Stimulated activated naive B cell treated with anti-CD40 and anti-IgM and Interleukin-4, amounts not matched to agents 10 μg/mL and 1 μg/mL and 100 μg/mL, for 72 hours (primary cell): ENCODE measurements at regions not wholly inside any gene's neighbourhood (a gene's known extent, or its start where the extent isn't known, plus 50 kb on each side); places are given as distances from the start of the nearest gene placed in this dataset.

ENCODE experiments used
- ATAC-seq, 2 donors: fragments of 150-1000 bp; cut with Tn5 transposase; replicated peaks; 2 replicates each; pipeline ENCODE4 v1.10.0; 2021; ENCODE audit warnings: moderate library complexity in 1 of 2
- DNase-seq: peaks from one replicate; pipeline ENCODE4 v3.0.0; 2021
- H3K27ac Mint-ChIP-seq: one replicate; pipeline ENCODE4 v1.8.0; 2022; ENCODE audit warnings: mild to moderate bottlenecking, mixed read lengths
- H3K27me3 Mint-ChIP-seq, 2 donors: one replicate each; pipeline ENCODE4 v1.8.0; 2022; ENCODE audit warnings: mixed read lengths in 2 of 2
- H3K36me3 Mint-ChIP-seq, 2 donors: one replicate each; pipeline ENCODE4 v1.8.0; 2022; ENCODE audit warnings: mixed read lengths in 2 of 2, mild to moderate bottlenecking in 1 of 2
- H3K4me1 Mint-ChIP-seq, 2 donors: one replicate each; pipeline ENCODE4 v1.8.0; 2022; ENCODE audit warnings: mixed read lengths in 2 of 2, mild to moderate bottlenecking in 1 of 2
- H3K4me3 Mint-ChIP-seq, 2 donors: one replicate each; pipeline ENCODE4 v1.8.0; 2022; ENCODE audit warnings: mild to moderate bottlenecking in 2 of 2, mixed read lengths in 2 of 2, moderate library complexity in 1 of 2
- H3K9me3 Mint-ChIP-seq, 2 donors: one replicate each; pipeline ENCODE4 v1.8.0; 2022; ENCODE audit warnings: mixed read lengths in 2 of 2, mild to moderate bottlenecking in 1 of 2

GRCh38 chrX:39905538-39905891 is 192.2 kb downstream of the BCOR start:
- DNase-seq (no peak), ATAC-seq (no peak)
- Mint-ChIP-seq H3K9me3 (no peaks in the 10 kb centered on the region), H3K4me1 (peaks cover 6 to 10% of the 10 kb centered on the region in 2 donors), H3K27me3 (peaks cover 22 to 32% of the 10 kb centered on the region in 2 donors), H3K4me3 (peak overlapping the region in 1 of 2 donors; percentile 14), H3K27ac (no peak overlapping the region), H3K36me3 (no peaks in the 10 kb centered on the region)

- Mint-ChIP-seq H3K9me3 (no peaks in the 10 kb centered on the region), H3K36me3 (no peaks in the 10 kb centered on the region), H3K27me3 (peaks cover 22 to 32% of the 10 kb centered on the region in 2 donors), H3K4me3 (no peak overlapping the region), H3K4me1 (peaks cover 6 to 10% of the 10 kb centered on the region in 2 donors), H3K27ac (no peak overlapping the region)
- ATAC-seq = no peak
- DNase-seq = no peak
These were observed 191.8 kb downstream of the BCOR start for GRCh38 chrX:39905946-39906345.

- no peaks in the 10 kb centered on the region for H3K9me3 Mint-ChIP-seq
- peaks cover 16 to 28% of the 10 kb centered on the region in 2 donors for H3K27me3 Mint-ChIP-seq
- ATAC-seq = peak in 1 of 2 donors; percentile 60
- peaks cover 6 to 10% of the 10 kb centered on the region in 2 donors for H3K4me1 Mint-ChIP-seq
- DNase-seq = no peak
- H3K27ac Mint-ChIP-seq = no peak overlapping the region
- no peaks in the 10 kb centered on the region for H3K36me3 Mint-ChIP-seq
- H3K4me3 Mint-ChIP-seq = no peak overlapping the region
These were observed 189.6 kb downstream of the BCOR start for GRCh38 chrX:39907964-39908661.

- ATAC-seq = no peak
These were observed 187.8 kb downstream of the BCOR start for GRCh38 chrX:39909996-39910395.

GRCh38 chrX:39910651-39911050 is 187.1 kb downstream of the BCOR start:
- no peaks in the 10 kb centered on the region for H3K9me3 Mint-ChIP-seq
- H3K4me1 Mint-ChIP-seq = peaks cover 4 to 5% of the 10 kb centered on the region in 2 donors
- DNase-seq (no peak), ATAC-seq (no peak)
- peaks cover 5 to 24% of the 10 kb centered on the region in 2 donors for H3K27me3 Mint-ChIP-seq
- H3K27ac Mint-ChIP-seq = no peak overlapping the region
- H3K36me3 Mint-ChIP-seq = no peaks in the 10 kb centered on the region
- no peak overlapping the region for H3K4me3 Mint-ChIP-seq

More at GRCh38 chrX:39909996-39910395, 187.8 kb downstream of the BCOR start:
- no peaks in the 10 kb centered on the region for H3K36me3 Mint-ChIP-seq
- no peak overlapping the region for H3K4me3 Mint-ChIP-seq
- H3K27ac Mint-ChIP-seq = no peak overlapping the region
- H3K9me3 Mint-ChIP-seq = no peaks in the 10 kb centered on the region
- DNase-seq = no peak
- peaks cover 11 to 28% of the 10 kb centered on the region in 2 donors for H3K27me3 Mint-ChIP-seq
- H3K4me1 Mint-ChIP-seq = peaks cover 6 to 10% of the 10 kb centered on the region in 2 donors

GRCh38 chrX:39911278-39911897 is 186.4 kb downstream of the BCOR start:
- Mint-ChIP-seq H3K4me1 (peaks cover 0 to 5% of the 10 kb centered on the region in 2 donors), H3K36me3 (no peaks in the 10 kb centered on the region), H3K27ac (no peak overlapping the region), H3K27me3 (peaks cover under 1 to 24% of the 10 kb centered on the region in 2 donors), H3K4me3 (no peak overlapping the region), H3K9me3 (no peaks in the 10 kb centered on the region)
- no peak for DNase-seq
- no peak for ATAC-seq

- H3K36me3 Mint-ChIP-seq = no peaks in the 10 kb centered on the region
- ATAC-seq = no peak
- H3K27me3 Mint-ChIP-seq = peaks cover 5 to 22% of the 10 kb centered on the region in 2 donors
- no peak for DNase-seq
- no peak overlapping the region for H3K27ac Mint-ChIP-seq
- peaks cover 0 to 5% of the 10 kb centered on the region in 2 donors for H3K4me1 Mint-ChIP-seq
- no peaks in the 10 kb centered on the region for H3K9me3 Mint-ChIP-seq
- no peak overlapping the region for H3K4me3 Mint-ChIP-seq
These were observed 185.6 kb downstream of the BCOR start for GRCh38 chrX:39912126-39912525.

- Mint-ChIP-seq H3K4me3 (no peak overlapping the region), H3K27ac (no peak overlapping the region), H3K36me3 (no peaks in the 10 kb centered on the region), H3K4me1 (no peaks in the 10 kb centered on the region), H3K9me3 (no peaks in the 10 kb centered on the region), H3K27me3 (peaks cover 5 to 13% of the 10 kb centered on the region in 2 donors)
- no peak for ATAC-seq
- no peak for DNase-seq
These were observed 182.7 kb downstream of the BCOR start for GRCh38 chrX:39915081-39915480.

- H3K4me3 Mint-ChIP-seq = no peak overlapping the region
- peaks cover 5 to 14% of the 10 kb centered on the region in 2 donors for H3K27me3 Mint-ChIP-seq
- no peaks in the 10 kb centered on the region for H3K36me3 Mint-ChIP-seq
- no peak overlapping the region for H3K27ac Mint-ChIP-seq
- ATAC-seq = no peak
- no peaks in the 10 kb centered on the region for H3K9me3 Mint-ChIP-seq
- DNase-seq = no peak
- no peaks in the 10 kb centered on the region for H3K4me1 Mint-ChIP-seq
These were observed 182.2 kb downstream of the BCOR start for GRCh38 chrX:39915596-39915995.

- Mint-ChIP-seq H3K4me3 (no peak overlapping the region), H3K4me1 (no peaks in the 10 kb centered on the region), H3K9me3 (no peaks in the 10 kb centered on the region), H3K27me3 (peaks cover 0 to 7% of the 10 kb centered on the region in 2 donors), H3K27ac (no peak overlapping the region), H3K36me3 (no peaks in the 10 kb centered on the region)
- no peak for DNase-seq
- no peak for ATAC-seq
These were observed 175.9 kb downstream of the BCOR start for GRCh38 chrX:39921838-39922237.

- no peak for ATAC-seq
- Mint-ChIP-seq H3K4me1 (no peaks in the 10 kb centered on the region), H3K36me3 (no peaks in the 10 kb centered on the region), H3K27ac (no peak overlapping the region), H3K4me3 (no peak overlapping the region), H3K27me3 (peaks cover 0 to 7% of the 10 kb centered on the region in 2 donors), H3K9me3 (no peaks in the 10 kb centered on the region)
- no peak for DNase-seq
These were observed 175.3 kb downstream of the BCOR start for GRCh38 chrX:39922488-39922887.

- Mint-ChIP-seq H3K4me1 (no peaks in the 10 kb centered on the region), H3K4me3 (no peak overlapping the region), H3K9me3 (no peaks in the 10 kb centered on the region), H3K27me3 (peaks cover 0 to 7% of the 10 kb centered on the region in 2 donors), H3K27ac (no peak overlapping the region), H3K36me3 (no peaks in the 10 kb centered on the region)
- ATAC-seq (no peak), DNase-seq (no peak)
These were observed 174.8 kb downstream of the BCOR start for GRCh38 chrX:39922926-39923325.

GRCh38 chrX:39927380-39927779 is 170.4 kb downstream of the BCOR start:
- no peak overlapping the region for H3K27ac Mint-ChIP-seq
- DNase-seq (no peak), ATAC-seq (no peak)
- H3K4me3 Mint-ChIP-seq = no peak overlapping the region
- no peaks in the 10 kb centered on the region for H3K4me1 Mint-ChIP-seq
- H3K9me3 Mint-ChIP-seq = no peaks in the 10 kb centered on the region
- peaks cover 0 to 6% of the 10 kb centered on the region in 2 donors for H3K27me3 Mint-ChIP-seq
- no peaks in the 10 kb centered on the region for H3K36me3 Mint-ChIP-seq

GRCh38 chrX:39928704-39929378 is 168.9 kb downstream of the BCOR start:
- no peaks in the 10 kb centered on the region for H3K9me3 Mint-ChIP-seq
- H3K4me3 Mint-ChIP-seq = no peak overlapping the region
- DNase-seq = no peak
- H3K27ac Mint-ChIP-seq = no peak overlapping the region
- H3K4me1 Mint-ChIP-seq = no peaks in the 10 kb centered on the region
- no peak for ATAC-seq
- no peaks in the 10 kb centered on the region for H3K36me3 Mint-ChIP-seq
- H3K27me3 Mint-ChIP-seq = peaks cover 0 to 6% of the 10 kb centered on the region in 2 donors
